MCF 10A (cell line): ENCODE measurements at regions not wholly inside any gene's neighbourhood (a gene's known extent, or its start where the extent isn't known, plus 50 kb on each side); places are given as distances from the start of the nearest gene placed in this dataset.

Source experiments
- BruUV-seq: library from RNA; stranded (reverse); fragments of 400-500 nt; replicated peaks from 2 replicates; lab custom pipeline; 2021; lab: Mats Ljungman, UMichigan
- CTCF ChIA-PET: fragments of 300-600 bp; sonication (Branson Sonifier 250); formaldehyde crosslinking; extraction: SDS; loops from one replicate; lab custom pipeline; 2021; ENCODE audit warnings: antibody characterized with exemption, inconsistent platforms; lab: Yijun Ruan, JAX
- POLR2A ChIA-PET: fragments of 300-600, 350-650 bp; sonication (Branson Sonifier 250); formaldehyde crosslinking; extraction: SDS; loops from one replicate; lab custom pipeline; 2020; ENCODE audit warnings: antibody characterized with exemption, inconsistent platforms; lab: Yijun Ruan, JAX
- DNase-seq: peaks from one replicate; pipeline ENCODE4 v3.0.0-alpha.2; 2018; ENCODE audit not compliant: unreplicated experiment
- H3K27ac Mint-ChIP-seq: one replicate; pipeline ENCODE4 v1.8.0; 2022; ENCODE audit warnings: mild to moderate bottlenecking, low read depth, mixed read lengths; ENCODE audit not compliant: unreplicated experiment
- H3K27me3 Mint-ChIP-seq: one replicate; pipeline ENCODE4 v1.8.0; 2022; ENCODE audit warnings: mixed read lengths; ENCODE audit not compliant: insufficient read depth, unreplicated experiment
- H3K36me3 Mint-ChIP-seq: one replicate; pipeline ENCODE4 v1.8.0; 2022; ENCODE audit warnings: mild to moderate bottlenecking, moderate library complexity, mixed read lengths; ENCODE audit not compliant: insufficient read depth, unreplicated experiment
- H3K4me1 Mint-ChIP-seq: one replicate; pipeline ENCODE4 v1.8.0; 2022; ENCODE audit warnings: mixed read lengths; ENCODE audit not compliant: insufficient read depth, unreplicated experiment
- H3K4me3 Mint-ChIP-seq: one replicate; pipeline ENCODE4 v1.8.0; 2022; ENCODE audit warnings: mild to moderate bottlenecking, moderate library complexity, mixed read lengths; ENCODE audit not compliant: unreplicated experiment
- H3K9me3 Mint-ChIP-seq: one replicate; pipeline ENCODE4 v1.8.0; 2022; ENCODE audit warnings: mixed read lengths; ENCODE audit not compliant: unreplicated experiment
- intact Hi-C: fragments of 100-400 bp; cut with micrococcal nuclease; formaldehyde crosslinking; loops from 2 replicates; pipeline ENCODE4 v1.14.1; 2022
- TF ChIP-seq, protein P1 (sequence below): fragments of 200-600 bp; IDR thresholded peaks from one replicate; pipeline ENCODE4 v1.8.0; 2022; ENCODE audit warnings: antibody characterized with exemption, mild to moderate bottlenecking; ENCODE audit not compliant: unreplicated experiment

DNA sequence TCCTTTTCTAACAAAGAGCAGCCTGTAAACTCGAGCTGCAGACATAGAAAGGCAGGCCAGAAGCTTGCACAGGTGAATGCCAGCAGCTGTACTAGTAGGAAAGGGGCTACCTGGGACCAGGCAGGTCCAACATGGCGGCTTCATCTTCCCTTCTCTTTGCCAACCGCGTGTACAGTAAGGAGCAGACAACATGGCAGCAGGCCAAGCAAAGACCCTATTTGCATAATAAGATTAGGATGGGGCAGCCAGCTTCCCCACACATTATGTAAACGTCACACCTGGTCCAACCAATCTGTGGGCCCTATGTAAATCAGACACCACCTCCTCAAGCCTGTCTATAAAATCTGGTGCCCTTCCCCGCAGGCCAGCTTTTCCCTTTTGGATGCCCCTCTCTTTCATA lies 1186.5 kb upstream of the AUTS2 start:
- no peaks in the 10 kb centered on the region for H3K27me3 Mint-ChIP-seq
- peaks cover 21% of the 10 kb centered on the region for H3K9me3 Mint-ChIP-seq
- POLR2A ChIA-PET, result no interaction called here
- CTCF ChIA-PET, result no interaction called here
- H3K4me3 Mint-ChIP-seq, result no peak overlapping the region
- DNase-seq, result no peak
- intact Hi-C loops, result no loop called here
- BruUV-seq, result no TSS peak
- H3K27ac Mint-ChIP-seq, result no peak overlapping the region
- no peaks in the 10 kb centered on the region for H3K4me1 Mint-ChIP-seq
- H3K36me3 Mint-ChIP-seq, result no peaks in the 10 kb centered on the region
- TF ChIP-seq, protein P1, sequence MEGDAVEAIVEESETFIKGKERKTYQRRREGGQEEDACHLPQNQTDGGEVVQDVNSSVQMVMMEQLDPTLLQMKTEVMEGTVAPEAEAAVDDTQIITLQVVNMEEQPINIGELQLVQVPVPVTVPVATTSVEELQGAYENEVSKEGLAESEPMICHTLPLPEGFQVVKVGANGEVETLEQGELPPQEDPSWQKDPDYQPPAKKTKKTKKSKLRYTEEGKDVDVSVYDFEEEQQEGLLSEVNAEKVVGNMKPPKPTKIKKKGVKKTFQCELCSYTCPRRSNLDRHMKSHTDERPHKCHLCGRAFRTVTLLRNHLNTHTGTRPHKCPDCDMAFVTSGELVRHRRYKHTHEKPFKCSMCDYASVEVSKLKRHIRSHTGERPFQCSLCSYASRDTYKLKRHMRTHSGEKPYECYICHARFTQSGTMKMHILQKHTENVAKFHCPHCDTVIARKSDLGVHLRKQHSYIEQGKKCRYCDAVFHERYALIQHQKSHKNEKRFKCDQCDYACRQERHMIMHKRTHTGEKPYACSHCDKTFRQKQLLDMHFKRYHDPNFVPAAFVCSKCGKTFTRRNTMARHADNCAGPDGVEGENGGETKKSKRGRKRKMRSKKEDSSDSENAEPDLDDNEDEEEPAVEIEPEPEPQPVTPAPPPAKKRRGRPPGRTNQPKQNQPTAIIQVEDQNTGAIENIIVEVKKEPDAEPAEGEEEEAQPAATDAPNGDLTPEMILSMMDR, result no peak

DNA sequence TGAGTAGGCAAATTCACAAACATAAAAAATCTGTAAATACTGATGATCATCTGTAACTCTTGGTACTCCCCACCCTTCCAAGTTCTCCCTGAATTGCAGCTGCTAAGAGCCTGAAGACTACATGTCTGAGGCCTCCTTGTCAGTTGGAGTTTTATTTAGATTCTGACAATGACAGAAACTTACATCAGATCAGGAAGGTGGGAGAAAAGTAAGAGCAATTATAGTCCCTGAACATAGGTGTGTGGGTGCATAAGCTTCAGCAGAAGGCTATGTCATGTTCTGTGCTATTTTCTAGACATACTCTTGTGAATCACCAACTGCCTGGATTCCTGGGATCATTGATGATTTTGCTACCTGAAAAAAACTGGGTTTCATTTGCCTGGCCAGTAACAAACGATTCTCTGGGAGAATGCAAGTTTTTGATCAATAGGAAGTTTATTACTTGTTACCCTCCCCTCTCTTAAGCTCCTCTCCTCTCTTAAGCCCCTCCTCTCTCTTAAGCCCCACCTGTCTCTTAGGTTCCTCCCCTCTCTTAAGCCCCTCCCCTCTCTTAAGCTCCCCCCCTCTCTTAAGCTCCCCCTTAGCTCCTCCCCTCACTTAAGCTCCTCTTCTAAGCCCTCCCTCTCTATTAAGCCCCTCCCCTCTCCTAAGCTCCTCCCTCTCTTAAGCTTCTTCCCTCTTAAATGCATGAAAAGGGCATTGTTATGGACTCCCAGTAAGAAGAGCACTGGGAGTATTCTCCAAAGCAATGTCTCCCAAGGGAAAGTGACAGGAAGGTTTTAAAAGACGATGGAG lies 1183.4 kb upstream of the AUTS2 start:
- no peaks in the 10 kb centered on the region for H3K36me3 Mint-ChIP-seq
- BruUV-seq, result no TSS peak
- TF ChIP-seq, protein P1, result no peak
- CTCF ChIA-PET, result no interaction called here
- no peak overlapping the region for H3K4me3 Mint-ChIP-seq
- no peak for DNase-seq
- H3K27me3 Mint-ChIP-seq, result no peaks in the 10 kb centered on the region
- H3K4me1 Mint-ChIP-seq, result no peaks in the 10 kb centered on the region
- H3K9me3 Mint-ChIP-seq, result peaks cover 38% of the 10 kb centered on the region
- POLR2A ChIA-PET, result no interaction called here
- no peak overlapping the region for H3K27ac Mint-ChIP-seq
- intact Hi-C loops, result no loop called here

DNA sequence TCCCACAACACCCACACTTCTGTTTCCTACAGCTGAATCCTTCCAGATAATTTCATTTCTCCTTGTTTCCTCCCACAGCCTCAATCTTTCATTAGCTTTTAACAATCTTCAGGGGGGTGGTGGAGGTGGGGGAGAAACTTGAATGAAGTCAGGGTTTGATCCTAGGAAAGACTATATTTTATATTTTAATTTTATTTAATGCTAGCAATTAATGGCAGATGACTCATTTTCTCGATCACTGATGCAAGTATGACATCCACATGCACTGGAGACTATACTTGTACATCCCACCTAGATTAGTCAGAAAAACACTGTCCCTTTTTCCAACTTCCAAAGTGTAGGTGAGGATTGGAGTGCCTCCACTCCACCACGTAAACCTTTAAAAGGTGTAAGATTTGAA lies 1181.3 kb upstream of the AUTS2 start:
- BruUV-seq, result no TSS peak
- ChIA-PET CTCF (no interaction called here), POLR2A (no interaction called here)
- TF ChIP-seq, protein P1, result no peak
- Mint-ChIP-seq H3K36me3 (no peaks in the 10 kb centered on the region), H3K27me3 (no peaks in the 10 kb centered on the region), H3K4me3 (no peak overlapping the region), H3K4me1 (no peaks in the 10 kb centered on the region), H3K9me3 (peaks cover 43% of the 10 kb centered on the region), H3K27ac (no peak overlapping the region)
- intact Hi-C loops, result no loop called here
- DNase-seq, result no peak

DNA sequence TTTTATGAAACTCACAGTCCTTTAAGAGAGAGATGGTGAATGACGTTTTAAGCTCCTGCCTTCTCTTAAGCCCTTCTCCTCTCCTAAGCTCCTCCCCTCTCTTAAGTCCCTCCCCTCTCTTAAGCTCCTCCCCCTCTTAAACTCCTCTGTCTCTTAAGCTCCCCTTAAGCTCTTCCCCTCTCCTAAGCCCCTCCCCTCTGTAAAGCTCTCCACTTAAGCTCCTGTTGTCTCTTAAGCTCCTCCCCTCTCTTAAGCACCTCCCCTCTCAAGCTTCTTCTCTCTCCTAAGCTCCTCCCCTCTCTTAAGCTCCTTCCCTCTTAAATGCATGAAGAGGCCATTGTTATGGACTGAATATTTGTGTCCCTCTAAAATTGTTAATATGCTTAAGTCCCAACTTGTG lies 1180.6 kb upstream of the AUTS2 start:
- Mint-ChIP-seq H3K27ac (no peak overlapping the region), H3K4me1 (no peaks in the 10 kb centered on the region), H3K4me3 (no peak overlapping the region), H3K9me3 (peaks cover 45% of the 10 kb centered on the region), H3K27me3 (no peaks in the 10 kb centered on the region), H3K36me3 (no peaks in the 10 kb centered on the region)
- POLR2A ChIA-PET, result no interaction called here
- no peak for DNase-seq
- TF ChIP-seq, protein P1, result no peak
- BruUV-seq, result no TSS peak
- CTCF ChIA-PET, result interaction anchor here (0.7 kb wide), 1 partner anchor 81 kb away, joined by 3 read pairs; no protein-coding TSS in a partner anchor
- intact Hi-C loops, result no loop called here
